A549 (cell line): ENCODE measurements at regions not wholly inside any gene's neighbourhood (a gene's known extent, or its start where the extent isn't known, plus 50 kb on each side); places are given as distances from the start of the nearest gene placed in this dataset.

Experiments
- ATAC-seq, 2 experiments: fragments of 200-7000 bp in 1 of 2; fragments of >200 bp in 1 of 2; cut with Nextera tagmentation in 1 of 2; cut with Tn5 transposase in 1 of 2; 3 replicates each; pipeline versions ENCODE4 v1.8.0 to v1.9.1; 2018 to 2020; ENCODE audit warnings: mild to moderate bottlenecking in 1 of 2, moderate library complexity in 1 of 2
- CTCF ChIA-PET: fragments of 300-600 bp; sonication (Branson Sonifier 250); formaldehyde crosslinking; extraction: SDS; loops from one replicate; lab custom pipeline; 2021; ENCODE audit warnings: antibody characterized with exemption, inconsistent platforms; lab: Yijun Ruan, JAX
- POLR2A ChIA-PET: fragments of 350-600 bp; formaldehyde crosslinking; extraction: SDS; loops from one replicate; lab custom pipeline; 2021; ENCODE audit warnings: antibody characterized with exemption, inconsistent platforms; lab: Yijun Ruan, JAX
- DNase-seq, 2 experiments: peaks; one replicate each; pipeline versions ENCODE4 v3.0.0 to v3.0.0-alpha.2; 2011 to 2016; ENCODE audit warnings: low read depth in 1 of 2, low spot score in 1 of 2
- FAIRE-seq: peaks from 2 replicates; lab custom pipeline; 2011; peaks lifted over from hg19 to GRCh38; lab: Jason Lieb, UNC
- H3K27ac ChIP-seq, 2 experiments: fragments of >200 bp; sonication (Bioruptor Twin); formaldehyde crosslinking; 3 replicates each; pipeline ENCODE4 v1.5.1; 2016 to 2017
- H3K4me1 ChIP-seq: fragments of >200 bp; sonication (Bioruptor Twin); formaldehyde crosslinking; 3 replicates; pipeline ENCODE4 v1.6.1; 2016
- H3K4me2 ChIP-seq: fragments of >200 bp; sonication (Bioruptor Twin); formaldehyde crosslinking; 3 replicates; pipeline ENCODE4 v1.6.1; 2016
- H3K4me3 ChIP-seq: fragments of >200 bp; sonication (Bioruptor Twin); formaldehyde crosslinking; 3 replicates; pipeline ENCODE4 v1.5.1; 2016
- H3K9me3 ChIP-seq: fragments of >200 bp; sonication (Bioruptor Twin); formaldehyde crosslinking; 3 replicates; pipeline ENCODE4 v1.6.1; 2016
- ATOH8 ChIP-seq: fragments of 250-450 bp; sonication (Bioruptor Pico); IDR thresholded peaks from 2 replicates; pipeline ENCODE4 v1.5.0; 2020; ENCODE audit warnings: low read depth, mild to moderate bottlenecking, moderate library complexity
- CEBPB ChIP-seq, 2 experiments: fragments of >200 bp in 1 of 2; sonication (Bioruptor Twin) in 1 of 2; formaldehyde crosslinking in 1 of 2; IDR thresholded peaks; 2 replicates each; pipeline ENCODE4 v1.6.1; 2012 to 2016
- CHD4 ChIP-seq: fragments of 200-600 bp; sonication (generic); IDR thresholded peaks from 2 replicates; pipeline ENCODE4 v1.6.1; 2016; ENCODE audit warnings: antibody characterized with exemption, mild to moderate bottlenecking, borderline replicate concordance
- E2F6 ChIP-seq: IDR thresholded peaks from 2 replicates; pipeline ENCODE4 v1.6.1; 2012; ENCODE audit warnings: low read depth, borderline replicate concordance
- EHF ChIP-seq: fragments of 250-450 bp; sonication (Bioruptor Pico); IDR thresholded peaks from 2 replicates; pipeline ENCODE4 v1.5.0; 2020; ENCODE audit warnings: mild to moderate bottlenecking
- EHMT2 ChIP-seq: fragments of 200-600 bp; sonication (generic); IDR thresholded peaks from 2 replicates; pipeline ENCODE4 v1.6.1; 2016; ENCODE audit warnings: antibody characterized with exemption, low read depth, mild to moderate bottlenecking, moderate library complexity
- ELK1 ChIP-seq: fragments of 150-350 bp; IDR thresholded peaks from 2 replicates; pipeline ENCODE4 v1.6.1; 2014; ENCODE audit warnings: low read depth, mild to moderate bottlenecking, low read length
- ESRRA ChIP-seq: fragments of 150-350 bp; IDR thresholded peaks from 2 replicates; pipeline ENCODE4 v1.6.1; 2014; ENCODE audit warnings: mild to moderate bottlenecking, low read length, borderline replicate concordance
- FOSB ChIP-seq: fragments of 250-450 bp; sonication (Bioruptor Pico); IDR thresholded peaks from 2 replicates; pipeline ENCODE4 v1.5.0; 2020; ENCODE audit warnings: mild to moderate bottlenecking, moderate library complexity
- GATA3 ChIP-seq: IDR thresholded peaks from 2 replicates; pipeline ENCODE4 v1.6.1; 2012; ENCODE audit warnings: borderline replicate concordance
- HES2 ChIP-seq: fragments of >200 bp; sonication (Bioruptor Twin); formaldehyde crosslinking; IDR thresholded peaks from 2 replicates; pipeline ENCODE4 v1.6.1; 2016
- HEYL ChIP-seq: fragments of 250-450 bp; sonication (Bioruptor Pico); IDR thresholded peaks from 2 replicates; pipeline ENCODE4 v1.8.0; 2021; ENCODE audit warnings: mild to moderate bottlenecking, moderate library complexity
- HMGXB4 ChIP-seq: fragments of 250-450 bp; sonication (Bioruptor Pico); IDR thresholded peaks from 2 replicates; pipeline ENCODE4 v1.5.0; 2021; ENCODE audit warnings: mild to moderate bottlenecking, moderate library complexity, borderline replicate concordance
- HOXA7 ChIP-seq: fragments of 250-450 bp; sonication (Bioruptor Pico); IDR thresholded peaks from 2 replicates; pipeline ENCODE4 v1.5.0; 2020; ENCODE audit warnings: mild to moderate bottlenecking, moderate library complexity
- KDM1A ChIP-seq: fragments of 200-600 bp; sonication (generic); IDR thresholded peaks from 2 replicates; pipeline ENCODE4 v1.6.1; 2016; ENCODE audit warnings: low read depth, mild to moderate bottlenecking
- MAX ChIP-seq: IDR thresholded peaks from 2 replicates; pipeline ENCODE4 v1.6.1; 2012
- MAZ ChIP-seq: fragments of 150-350 bp; IDR thresholded peaks from 2 replicates; pipeline ENCODE4 v1.6.1; 2014; ENCODE audit warnings: antibody characterized with exemption, low read depth, low read length, borderline replicate concordance
- PHF8 ChIP-seq: fragments of 200-600 bp; sonication (generic); IDR thresholded peaks from 2 replicates; pipeline ENCODE4 v1.6.1; 2016; ENCODE audit warnings: low read depth, mild to moderate bottlenecking, antibody characterized with exemption, moderate library complexity, borderline replicate concordance
- POLR2AphosphoS2 ChIP-seq: conservative IDR thresholded peaks from 2 replicates; pipeline ENCODE4 v1.6.1; 2012; ENCODE audit warnings: low read length, improper control_type of control experiment, inconsistent platforms
- RARB ChIP-seq: fragments of 250-450 bp; sonication (Bioruptor Pico); IDR thresholded peaks from 2 replicates; pipeline ENCODE4 v1.8.0; 2021; ENCODE audit warnings: mild to moderate bottlenecking, moderate library complexity
- REST ChIP-seq: fragments of 200-600 bp; sonication (generic); IDR thresholded peaks from 2 replicates; pipeline ENCODE4 v1.6.1; 2016; ENCODE audit warnings: antibody characterized with exemption, mild to moderate bottlenecking, moderate library complexity
- RNF2 ChIP-seq: fragments of 200-600 bp; sonication (generic); IDR thresholded peaks from 2 replicates; pipeline ENCODE4 v1.6.1; 2016; ENCODE audit warnings: low read depth, mild to moderate bottlenecking, antibody characterized with exemption, moderate library complexity, borderline replicate concordance
- SREBF2 ChIP-seq: fragments of 450-650 bp; IDR thresholded peaks from 2 replicates; pipeline ENCODE4 v1.6.1; 2014; ENCODE audit warnings: mild to moderate bottlenecking, moderate library complexity
- TFCP2L1 ChIP-seq: fragments of 250-450 bp; sonication (Bioruptor Pico); IDR thresholded peaks from 2 replicates; pipeline ENCODE4 v1.5.0; 2021; ENCODE audit warnings: mild to moderate bottlenecking
- ZC3H11A ChIP-seq: fragments of 450-650 bp; IDR thresholded peaks from 2 replicates; pipeline ENCODE4 v1.6.1; 2014; ENCODE audit warnings: antibody characterized with exemption, mild to moderate bottlenecking
- ZSCAN20 ChIP-seq: fragments of 250-450 bp; sonication (Bioruptor Pico); IDR thresholded peaks from 2 replicates; pipeline ENCODE4 v1.8.0; 2022; ENCODE audit warnings: mild to moderate bottlenecking, moderate library complexity
- WGBS: methylation state at CpG from one replicate; pipeline ENCODE4 v1.1.6; 2017; ENCODE audit errors: missing lambda C conversion rate; 5-methylcytosine and 5-hydroxymethylcytosine counted together

GRCh38 chr2:129550536-129550935 lies 428.9 kb upstream of the RAB6C start:
- CTCF ChIA-PET, result no interaction called here
- POLR2A ChIA-PET, result no interaction called here
- H3K4me1 ChIP-seq, result no peaks in the 10 kb centered on the region
- DNase-seq, result no peak
- no peak overlapping the region for H3K27ac ChIP-seq
- no peak for TF ChIP-seq ELK1
- TF ChIP-seq CHD4, result no peak
- no peak for TF ChIP-seq HMGXB4 (CRISPR knock-in tag)
- no peak for TF ChIP-seq RNF2
- no peak for TF ChIP-seq FOSB (CRISPR knock-in tag)
- no peak for TF ChIP-seq CEBPB (IDR thresholded peaks at IDR 0.05)
- no peak for TF ChIP-seq PHF8
- no peak for TF ChIP-seq ATOH8
- no peak for TF ChIP-seq ZSCAN20 (CRISPR knock-in tag)
- TF ChIP-seq EHMT2, result no peak
- no peak for TF ChIP-seq HEYL (CRISPR knock-in tag)
- TF ChIP-seq REST, result no peak
- TF ChIP-seq MAZ, result no peak
- TF ChIP-seq MAX, result no peak
- TF ChIP-seq ZC3H11A, result no peak
- TF ChIP-seq SREBF2, result no peak
- no peak for TF ChIP-seq POLR2AphosphoS2
- no peak for TF ChIP-seq KDM1A
- no peak for TF ChIP-seq TFCP2L1 (CRISPR knock-in tag)
- no peak for TF ChIP-seq ESRRA
- TF ChIP-seq, all 56 proteins: peak for 0
- Histone ChIP-seq H3K4me2 (no peak overlapping the region), H3K9me3 (no peaks in the 10 kb centered on the region), H3K4me3 (no peak overlapping the region)
- no peak for ATAC-seq
- 6% methylated on average over 4 of the region's 4 CpGs for WGBS
- no peak for FAIRE-seq

- FAIRE-seq (no peak), ATAC-seq (no peak)
- Histone ChIP-seq H3K4me3 (no peak overlapping the region), H3K9me3 (no peaks in the 10 kb centered on the region)
- CTCF ChIA-PET, result no interaction called here
- 0% methylated on average over 3 of the region's 3 CpGs for WGBS
- TF ChIP-seq E2F6, result no peak
- no peak for TF ChIP-seq GATA3
- TF ChIP-seq KDM1A, result no peak
- TF ChIP-seq EHF (CRISPR knock-in tag), result no peak
- TF ChIP-seq CEBPB (IDR thresholded peaks at IDR 0.05), result no peak
- TF ChIP-seq RARB, result no peak
- TF ChIP-seq HOXA7 (CRISPR knock-in tag), result no peak
- TF ChIP-seq FOSB (CRISPR knock-in tag), result no peak
- TF ChIP-seq CHD4, result no peak
- TF ChIP-seq HES2, result no peak
- TF ChIP-seq HEYL (CRISPR knock-in tag), result no peak
- TF ChIP-seq, all 56 proteins: peak for 0
- no peak overlapping the region for H3K4me2 ChIP-seq
- POLR2A ChIA-PET, result no interaction called here
- H3K27ac ChIP-seq, result no peak overlapping the region
- no peak for DNase-seq
- no peaks in the 10 kb centered on the region for H3K4me1 ChIP-seq
Observed at GRCh38 chr2:129554373-129554772, 425.1 kb upstream of the RAB6C start.
